ENCODE measurements at regions not wholly inside any gene's neighbourhood (a gene's known extent, or its start where the extent isn't known, plus 50 kb on each side); places are given as distances from the start of the nearest gene placed in this dataset.

DNA sequence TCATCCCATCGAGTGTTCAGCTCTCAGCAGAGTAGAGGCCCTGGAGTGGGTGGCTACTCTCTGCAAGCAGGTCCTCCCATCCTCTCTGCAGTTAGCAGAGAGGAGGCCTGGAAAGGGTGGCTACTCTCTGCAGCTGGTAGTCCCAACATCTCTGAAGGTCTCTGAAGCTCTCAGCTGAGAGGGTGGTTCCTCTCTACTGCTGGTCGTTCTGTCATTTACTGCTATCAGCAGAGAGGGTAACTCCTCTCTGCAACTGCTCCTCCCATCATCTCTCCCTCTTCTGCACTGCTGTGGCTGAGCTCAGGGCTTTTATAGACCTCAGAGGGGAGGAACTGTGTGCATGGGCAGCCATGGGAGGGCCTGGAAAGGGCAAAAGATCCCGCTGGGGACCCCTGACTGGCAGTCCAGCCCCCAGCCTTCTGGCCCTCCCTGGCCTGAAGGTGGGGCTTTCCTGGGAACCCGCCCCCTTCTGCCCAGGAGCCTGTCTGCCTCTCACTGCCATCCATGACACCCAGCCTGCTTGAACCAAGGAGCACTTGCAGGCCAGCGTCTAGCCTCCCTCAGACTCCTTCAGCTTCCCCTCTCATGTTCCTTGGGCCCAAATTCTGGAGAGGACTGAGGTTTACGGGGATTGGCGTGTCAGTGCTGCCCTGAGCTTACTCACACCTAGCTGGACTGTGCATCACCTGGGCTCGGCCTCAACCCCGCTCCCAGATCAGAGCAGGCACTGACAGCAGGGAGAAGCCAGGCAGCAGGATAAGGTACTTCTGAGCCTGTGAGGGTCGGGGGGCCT is 898.3 kb upstream of the NEGR1 start:
- no peaks in the 10 kb centered on the region for H3K4me1 ChIP-seq
- intact Hi-C loops (cut with DNase I) = no loop called here
- DNase-seq (no peak), ATAC-seq (peak; percentile 29)
- no peaks in the 10 kb centered on the region for H3K36me3 ChIP-seq
- H3K4me3 ChIP-seq = no peak overlapping the region
- TF ChIP-seq, protein P1, sequence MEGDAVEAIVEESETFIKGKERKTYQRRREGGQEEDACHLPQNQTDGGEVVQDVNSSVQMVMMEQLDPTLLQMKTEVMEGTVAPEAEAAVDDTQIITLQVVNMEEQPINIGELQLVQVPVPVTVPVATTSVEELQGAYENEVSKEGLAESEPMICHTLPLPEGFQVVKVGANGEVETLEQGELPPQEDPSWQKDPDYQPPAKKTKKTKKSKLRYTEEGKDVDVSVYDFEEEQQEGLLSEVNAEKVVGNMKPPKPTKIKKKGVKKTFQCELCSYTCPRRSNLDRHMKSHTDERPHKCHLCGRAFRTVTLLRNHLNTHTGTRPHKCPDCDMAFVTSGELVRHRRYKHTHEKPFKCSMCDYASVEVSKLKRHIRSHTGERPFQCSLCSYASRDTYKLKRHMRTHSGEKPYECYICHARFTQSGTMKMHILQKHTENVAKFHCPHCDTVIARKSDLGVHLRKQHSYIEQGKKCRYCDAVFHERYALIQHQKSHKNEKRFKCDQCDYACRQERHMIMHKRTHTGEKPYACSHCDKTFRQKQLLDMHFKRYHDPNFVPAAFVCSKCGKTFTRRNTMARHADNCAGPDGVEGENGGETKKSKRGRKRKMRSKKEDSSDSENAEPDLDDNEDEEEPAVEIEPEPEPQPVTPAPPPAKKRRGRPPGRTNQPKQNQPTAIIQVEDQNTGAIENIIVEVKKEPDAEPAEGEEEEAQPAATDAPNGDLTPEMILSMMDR (IDR thresholded peaks at IDR 0.05) = no peak
- no peaks in the 10 kb centered on the region for H3K9me3 ChIP-seq
- no peak overlapping the region for H3K27ac ChIP-seq
- no peaks in the 10 kb centered on the region for H3K27me3 ChIP-seq

DNA sequence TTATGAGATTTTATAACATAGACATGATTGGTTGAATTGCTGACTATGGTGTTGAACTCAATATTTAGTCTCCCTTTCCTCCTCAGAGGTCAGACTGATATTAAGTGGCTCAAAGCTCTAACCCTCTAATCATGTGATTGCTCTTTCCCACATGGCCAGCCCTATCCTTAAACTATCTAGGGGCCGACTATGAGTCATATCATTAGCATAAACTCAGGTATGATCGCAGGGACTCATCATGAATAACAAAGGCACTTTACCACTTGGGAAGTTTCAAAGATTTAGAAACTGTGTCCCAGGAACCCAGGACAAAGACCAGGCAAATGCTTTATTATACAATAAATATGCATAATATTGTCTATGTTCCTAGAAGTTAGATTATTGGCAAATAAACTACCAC is 894.6 kb upstream of the NEGR1 start:
- no peak overlapping the region for H3K27ac ChIP-seq
- H3K36me3 ChIP-seq = no peaks in the 10 kb centered on the region
- TF ChIP-seq, protein P1 (IDR thresholded peaks at IDR 0.05) = no peak
- intact Hi-C loops (cut with DNase I) = no loop called here
- no peaks in the 10 kb centered on the region for H3K27me3 ChIP-seq
- no peaks in the 10 kb centered on the region for H3K9me3 ChIP-seq
- H3K4me1 ChIP-seq = no peaks in the 10 kb centered on the region
- no peak overlapping the region for H3K4me3 ChIP-seq
- DNase-seq (no peak), ATAC-seq (no peak)

DNA sequence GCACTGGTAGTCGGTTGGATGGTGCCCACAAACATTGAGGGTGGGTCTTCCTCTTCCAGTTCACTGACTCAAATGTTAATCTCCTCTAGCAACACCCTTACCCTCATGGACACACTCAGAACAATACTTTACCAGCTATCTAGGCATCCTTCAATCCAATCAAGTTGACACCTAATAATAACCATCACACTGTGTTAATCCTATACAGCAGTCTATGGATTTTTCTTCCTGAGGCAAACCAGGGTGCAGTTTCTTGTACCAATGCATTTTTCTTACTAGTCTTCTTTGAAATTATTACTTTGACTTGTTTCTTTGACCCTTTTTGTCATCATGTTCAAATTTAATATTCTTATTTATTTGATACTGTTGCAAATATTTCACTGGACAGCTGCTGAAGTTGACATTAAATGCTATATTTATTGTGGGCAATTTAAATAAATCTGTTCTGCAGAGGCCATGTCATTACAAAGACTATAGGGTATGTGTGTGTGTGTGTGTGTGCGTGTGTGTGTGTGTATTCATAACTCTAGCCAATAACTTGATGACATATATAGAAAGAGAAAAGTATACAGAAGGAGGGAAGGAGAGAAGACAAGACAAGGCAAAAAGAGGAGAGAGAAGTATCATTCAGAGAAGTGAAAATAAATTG is 884.8 kb upstream of the NEGR1 start:
- Histone ChIP-seq H3K36me3 (no peaks in the 10 kb centered on the region), H3K27me3 (no peaks in the 10 kb centered on the region), H3K4me3 (no peak overlapping the region), H3K9me3 (no peaks in the 10 kb centered on the region), H3K27ac (no peak overlapping the region), H3K4me1 (no peaks in the 10 kb centered on the region)
- DNase-seq (no peak), ATAC-seq (no peak)
- intact Hi-C loops (cut with DNase I) = no loop called here
- TF ChIP-seq, protein P1 (IDR thresholded peaks at IDR 0.05) = no peak

DNA sequence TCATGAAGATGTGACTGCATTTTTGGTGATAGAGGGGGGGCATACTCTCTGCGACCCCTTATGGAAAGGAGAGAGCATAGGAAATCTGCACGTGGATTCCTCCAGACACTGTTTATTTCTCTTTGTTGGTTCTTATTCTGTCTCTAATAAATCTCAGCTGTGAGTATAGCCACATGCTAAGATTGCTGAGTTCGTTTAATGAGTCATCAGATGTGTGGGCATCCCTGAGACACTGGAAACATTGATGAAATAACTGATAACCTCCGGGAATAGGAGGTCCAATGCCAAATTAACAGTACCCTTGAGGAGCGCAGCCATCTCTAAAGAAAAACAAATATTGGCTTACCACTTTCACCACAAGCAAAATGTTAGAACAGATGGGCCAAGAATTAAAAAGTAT is 880.2 kb upstream of the NEGR1 start:
- TF ChIP-seq, protein P1 (IDR thresholded peaks at IDR 0.05) = no peak
- no peaks in the 10 kb centered on the region for H3K9me3 ChIP-seq
- no peak overlapping the region for H3K27ac ChIP-seq
- H3K4me1 ChIP-seq = no peaks in the 10 kb centered on the region
- no peak overlapping the region for H3K4me3 ChIP-seq
- no peaks in the 10 kb centered on the region for H3K36me3 ChIP-seq
- no peak for DNase-seq
- intact Hi-C loops (cut with DNase I) = no loop called here
- no peak for ATAC-seq
- no peaks in the 10 kb centered on the region for H3K27me3 ChIP-seq

DNA sequence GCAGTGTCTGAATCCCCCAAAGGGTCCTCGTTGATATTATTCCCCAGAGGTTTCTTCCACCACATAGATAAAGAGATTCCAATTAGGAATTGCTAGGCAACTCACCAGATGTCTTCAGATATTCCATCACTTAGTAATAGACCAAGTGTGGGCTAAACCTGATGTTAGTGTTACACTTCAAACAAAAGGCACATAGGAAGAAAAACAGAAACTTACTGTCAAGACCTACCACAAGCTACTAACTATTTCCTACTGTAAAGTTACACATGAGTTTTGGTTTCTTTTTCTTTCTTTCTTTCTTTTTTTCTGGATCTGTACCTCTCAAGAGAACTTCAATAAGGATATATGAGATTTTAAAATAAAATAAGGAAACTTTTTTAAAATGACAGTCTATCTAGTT is 879.1 kb upstream of the NEGR1 start:
- TF ChIP-seq, protein P1 (IDR thresholded peaks at IDR 0.05) = no peak
- H3K36me3 ChIP-seq = no peaks in the 10 kb centered on the region
- intact Hi-C loops (cut with DNase I) = no loop called here
- ATAC-seq (no peak), DNase-seq (no peak)
- H3K4me3 ChIP-seq = no peak overlapping the region
- no peaks in the 10 kb centered on the region for H3K4me1 ChIP-seq
- H3K27me3 ChIP-seq = no peaks in the 10 kb centered on the region
- H3K9me3 ChIP-seq = no peaks in the 10 kb centered on the region
- H3K27ac ChIP-seq = no peak overlapping the region
